A549 (cell line): ENCODE measurements at regions not wholly inside any gene's neighbourhood (a gene's known extent, or its start where the extent isn't known, plus 50 kb on each side); places are given as distances from the start of the nearest gene placed in this dataset.

Source experiments
- CBX8 ChIP-seq: fragments of 200-600 bp; sonication (generic); IDR thresholded peaks from 2 replicates; pipeline ENCODE4 v1.6.1; 2016
- JUNB ChIP-seq: fragments of >200 bp; sonication (Bioruptor Twin); formaldehyde crosslinking; IDR thresholded peaks from 2 replicates; pipeline ENCODE4 v1.6.1; 2016
- MAFK ChIP-seq: fragments of 450-650 bp; IDR thresholded peaks from 2 replicates; pipeline ENCODE4 v1.6.1; 2014; ENCODE audit not compliant: partially characterized antibody
- MAZ ChIP-seq: fragments of 150-350 bp; IDR thresholded peaks from 2 replicates; pipeline ENCODE4 v1.6.1; 2014; ENCODE audit warnings: antibody characterized with exemption, low read depth, low read length, borderline replicate concordance
- POLR2A ChIP-seq: IDR thresholded peaks from 2 replicates; pipeline ENCODE4 v1.6.1; 2012; ENCODE audit warnings: mild to moderate bottlenecking, low read length
- RAD21 ChIP-seq, 2 experiments: fragments of >200 bp in 1 of 2; sonication (Bioruptor Twin) in 1 of 2; formaldehyde crosslinking in 1 of 2; IDR thresholded peaks in 1 of 2; conservative IDR thresholded peaks in 1 of 2; 2 replicates in 1 of 2; 3 replicates in 1 of 2; pipeline ENCODE4 v1.6.1; 2012 to 2018; ENCODE audit warnings: inconsistent platforms in 1 of 2
- RCOR1 ChIP-seq: fragments of 150-350 bp; IDR thresholded peaks from 2 replicates; pipeline ENCODE4 v1.6.1; 2014; ENCODE audit warnings: antibody characterized with exemption, low read length, low read depth
- SMC3 ChIP-seq: fragments of >200 bp; sonication (Bioruptor Twin); formaldehyde crosslinking; IDR thresholded peaks from 3 replicates; pipeline ENCODE4 v1.6.1; 2018; ENCODE audit warnings: inconsistent platforms
- ZC3H11A ChIP-seq: fragments of 450-650 bp; IDR thresholded peaks from 2 replicates; pipeline ENCODE4 v1.6.1; 2014; ENCODE audit warnings: antibody characterized with exemption, mild to moderate bottlenecking
- ZFP36 ChIP-seq: fragments of 450-650 bp; IDR thresholded peaks from 2 replicates; pipeline ENCODE4 v1.6.1; 2014; ENCODE audit warnings: borderline replicate concordance; ENCODE audit not compliant: partially characterized antibody
- TF ChIP-seq, protein P1 (sequence below): fragments of >200 bp; sonication (Bioruptor Twin); formaldehyde crosslinking; IDR thresholded peaks from 3 replicates; pipeline ENCODE4 v1.5.1; 2016
- TF ChIP-seq, protein P2 (sequence below): fragments of 150-350 bp; IDR thresholded peaks from 2 replicates; pipeline ENCODE4 v1.6.1; 2014; ENCODE audit warnings: low read depth, mild to moderate bottlenecking, low read length

DNA sequence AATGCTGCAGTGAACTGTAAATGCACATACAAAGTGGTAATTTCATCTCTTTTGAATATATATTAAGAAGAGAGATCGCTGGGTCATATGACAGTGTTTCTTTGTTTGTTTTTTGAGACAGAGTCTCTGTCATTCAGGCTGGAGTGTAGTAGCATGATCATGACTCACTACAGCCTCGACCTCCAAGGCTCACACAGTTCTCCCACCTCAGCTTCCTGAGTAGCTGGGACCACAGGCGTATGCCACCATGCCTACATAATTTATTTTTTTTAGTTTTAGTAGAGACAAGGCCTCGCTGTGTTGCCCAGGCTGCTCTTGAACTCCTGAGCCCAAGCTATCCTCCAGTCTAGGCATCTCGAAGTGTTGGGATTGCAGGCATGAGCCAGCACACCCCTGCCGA is 62.4 kb upstream of the ACSS3 start:
- TF ChIP-seq, protein P1, sequence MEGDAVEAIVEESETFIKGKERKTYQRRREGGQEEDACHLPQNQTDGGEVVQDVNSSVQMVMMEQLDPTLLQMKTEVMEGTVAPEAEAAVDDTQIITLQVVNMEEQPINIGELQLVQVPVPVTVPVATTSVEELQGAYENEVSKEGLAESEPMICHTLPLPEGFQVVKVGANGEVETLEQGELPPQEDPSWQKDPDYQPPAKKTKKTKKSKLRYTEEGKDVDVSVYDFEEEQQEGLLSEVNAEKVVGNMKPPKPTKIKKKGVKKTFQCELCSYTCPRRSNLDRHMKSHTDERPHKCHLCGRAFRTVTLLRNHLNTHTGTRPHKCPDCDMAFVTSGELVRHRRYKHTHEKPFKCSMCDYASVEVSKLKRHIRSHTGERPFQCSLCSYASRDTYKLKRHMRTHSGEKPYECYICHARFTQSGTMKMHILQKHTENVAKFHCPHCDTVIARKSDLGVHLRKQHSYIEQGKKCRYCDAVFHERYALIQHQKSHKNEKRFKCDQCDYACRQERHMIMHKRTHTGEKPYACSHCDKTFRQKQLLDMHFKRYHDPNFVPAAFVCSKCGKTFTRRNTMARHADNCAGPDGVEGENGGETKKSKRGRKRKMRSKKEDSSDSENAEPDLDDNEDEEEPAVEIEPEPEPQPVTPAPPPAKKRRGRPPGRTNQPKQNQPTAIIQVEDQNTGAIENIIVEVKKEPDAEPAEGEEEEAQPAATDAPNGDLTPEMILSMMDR, result no peak
- TF ChIP-seq RAD21 (conservative IDR thresholded peaks at IDR 0.05 in 1 of 2, IDR thresholded peaks at IDR 0.05 in 1 of 2), result no peak
- TF ChIP-seq RCOR1, result no peak
- TF ChIP-seq, protein P2, sequence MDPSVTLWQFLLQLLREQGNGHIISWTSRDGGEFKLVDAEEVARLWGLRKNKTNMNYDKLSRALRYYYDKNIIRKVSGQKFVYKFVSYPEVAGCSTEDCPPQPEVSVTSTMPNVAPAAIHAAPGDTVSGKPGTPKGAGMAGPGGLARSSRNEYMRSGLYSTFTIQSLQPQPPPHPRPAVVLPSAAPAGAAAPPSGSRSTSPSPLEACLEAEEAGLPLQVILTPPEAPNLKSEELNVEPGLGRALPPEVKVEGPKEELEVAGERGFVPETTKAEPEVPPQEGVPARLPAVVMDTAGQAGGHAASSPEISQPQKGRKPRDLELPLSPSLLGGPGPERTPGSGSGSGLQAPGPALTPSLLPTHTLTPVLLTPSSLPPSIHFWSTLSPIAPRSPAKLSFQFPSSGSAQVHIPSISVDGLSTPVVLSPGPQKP, result no peak
- no peak for TF ChIP-seq MAZ
- no peak for TF ChIP-seq CBX8
- no peak for TF ChIP-seq MAFK
- no peak for TF ChIP-seq SMC3
- no peak for TF ChIP-seq POLR2A
- TF ChIP-seq JUNB, result no peak
- TF ChIP-seq ZFP36, result no peak
- TF ChIP-seq ZC3H11A, result no peak
